ENCODE measurements at regions not wholly inside any gene's neighbourhood (a gene's known extent, or its start where the extent isn't known, plus 50 kb on each side); places are given as distances from the start of the nearest gene placed in this dataset.
A peak's percentile ranks its signal among the peaks of the same experiment; 100 is the strongest.

DNA sequence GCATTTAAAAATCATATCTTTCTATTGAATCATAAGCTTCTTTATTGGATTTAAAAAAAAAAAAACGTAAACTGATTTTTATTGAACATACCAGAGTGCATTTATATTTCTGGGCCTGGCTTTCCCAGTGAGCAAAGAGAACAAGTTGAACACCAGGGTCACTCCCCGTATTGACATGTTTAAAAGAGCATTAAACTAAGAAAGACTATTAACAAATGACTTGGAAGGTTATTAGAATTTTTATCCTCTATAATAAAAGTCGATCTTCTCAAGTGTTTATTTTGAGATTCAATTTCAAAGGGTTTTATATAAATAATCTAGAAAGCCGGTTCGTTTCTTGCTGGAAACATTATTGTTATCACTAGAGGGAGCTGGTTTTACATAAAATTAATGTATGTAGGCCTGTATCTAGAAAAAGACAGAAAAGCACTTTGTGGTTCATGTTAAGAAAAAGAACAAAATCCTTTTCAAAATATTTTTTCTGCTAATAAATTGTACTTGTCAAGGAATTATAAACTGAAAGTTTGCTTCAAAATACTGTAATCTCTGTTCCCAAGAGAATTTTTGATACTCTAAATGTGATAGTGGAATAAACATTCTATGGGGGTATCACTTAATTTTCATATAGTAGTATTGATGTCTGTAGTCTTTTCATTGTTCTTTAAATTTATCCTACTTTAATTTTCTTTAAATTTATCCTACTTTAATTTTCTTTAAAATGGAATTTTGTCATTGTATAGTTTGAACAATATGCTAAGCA is 321.8 kb upstream of the MME start:
- peak in 1 of 2 experiments; percentile 10 for DNase-seq

DNA sequence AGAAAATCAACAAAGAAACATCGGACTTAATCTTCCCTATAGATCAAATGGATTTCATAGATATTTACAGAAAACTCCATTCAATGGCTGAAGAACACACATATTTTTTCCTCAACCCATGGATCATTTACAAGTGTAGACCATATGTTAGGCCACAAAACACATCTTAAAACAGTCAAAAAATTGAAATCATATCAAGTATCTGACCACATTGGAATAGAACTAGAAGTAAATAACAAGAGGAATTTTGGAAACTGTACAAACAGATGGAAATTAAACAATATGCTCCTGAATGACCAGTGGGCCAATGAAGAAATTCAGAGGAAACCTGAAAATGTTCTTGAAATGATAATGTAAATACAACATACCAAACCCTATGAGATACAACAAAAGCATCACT is 323.1 kb upstream of the GPR149 start:
- no peak for DNase-seq

DNA sequence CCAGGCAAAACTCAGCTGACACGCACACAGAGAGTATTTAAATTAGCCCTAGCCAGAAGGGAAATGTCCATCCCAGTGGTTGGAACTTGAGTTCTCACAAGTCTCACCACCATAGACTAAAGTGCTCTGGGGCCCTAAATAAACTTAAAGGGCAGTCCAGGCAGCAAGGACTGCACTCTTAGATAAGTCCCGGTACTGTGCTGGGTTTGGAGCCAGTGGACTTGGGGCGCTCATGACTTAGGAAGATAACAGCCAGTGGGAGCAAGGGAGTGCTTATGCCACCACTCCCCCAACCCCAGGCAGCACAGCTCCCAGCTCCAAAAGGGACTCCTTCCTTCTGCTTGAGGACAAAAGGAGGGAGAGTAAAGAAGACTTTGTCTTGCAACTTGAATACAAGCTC is 319.5 kb upstream of the GPR149 start:
- DNase-seq: no peak

DNA sequence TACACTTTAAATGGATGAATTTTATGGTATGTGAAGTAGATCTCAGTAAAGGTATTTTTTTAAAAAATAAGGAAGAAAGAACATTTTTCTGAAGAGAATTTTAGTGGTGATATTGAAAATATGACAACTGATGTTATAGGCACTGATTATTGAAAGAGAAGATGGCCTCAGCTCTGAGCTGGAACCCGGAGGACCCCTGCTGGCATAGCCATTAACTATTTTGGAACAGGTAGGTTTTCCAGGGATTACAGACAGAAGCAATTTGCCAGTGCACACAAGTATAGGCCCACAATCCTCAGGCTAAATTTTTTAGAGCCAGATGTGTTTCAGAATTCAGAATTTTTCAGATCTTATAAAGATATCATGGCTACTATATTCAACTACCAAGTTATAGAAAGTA is 315.9 kb upstream of the GPR149 start:
- no peak for DNase-seq

DNA sequence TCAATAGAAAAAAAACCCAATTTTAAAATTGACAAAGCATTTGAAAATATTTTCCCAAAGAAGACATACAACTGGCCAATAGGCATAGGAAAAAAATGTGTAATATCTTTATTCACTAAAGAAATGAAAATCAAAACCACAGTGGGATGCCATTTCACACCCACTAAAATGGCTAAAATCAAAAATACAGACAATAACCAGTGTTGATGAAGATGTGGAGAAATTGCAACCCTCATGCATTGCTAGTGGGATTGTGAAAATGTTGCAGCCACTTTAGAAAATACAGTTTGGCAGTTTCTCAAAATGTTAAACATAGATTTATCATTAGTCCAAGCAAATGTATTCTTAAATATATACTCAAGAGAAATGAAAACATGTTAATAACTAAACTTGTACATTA is 315.1 kb upstream of the GPR149 start:
- DNase-seq: no peak

DNA sequence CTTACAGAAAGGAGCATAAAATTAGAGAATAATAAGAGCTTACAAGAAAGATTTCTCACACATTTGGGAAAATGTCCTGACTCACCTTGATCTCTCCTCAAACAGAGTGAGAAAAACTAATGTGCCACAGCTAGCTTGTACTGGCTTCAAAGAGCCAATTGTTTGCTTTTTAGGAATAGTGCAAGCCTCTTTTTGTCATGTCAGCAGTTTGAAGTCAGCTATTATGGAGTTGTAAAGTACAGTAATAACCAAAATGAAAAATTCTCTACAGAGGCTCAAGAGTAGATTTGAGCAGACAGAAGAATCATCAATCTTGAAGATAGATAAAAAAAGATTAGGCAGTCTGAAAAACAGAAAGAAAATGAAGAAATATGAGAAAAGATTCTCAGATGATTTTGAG is 313.4 kb upstream of the GPR149 start:
- DNase-seq: no peak

DNA sequence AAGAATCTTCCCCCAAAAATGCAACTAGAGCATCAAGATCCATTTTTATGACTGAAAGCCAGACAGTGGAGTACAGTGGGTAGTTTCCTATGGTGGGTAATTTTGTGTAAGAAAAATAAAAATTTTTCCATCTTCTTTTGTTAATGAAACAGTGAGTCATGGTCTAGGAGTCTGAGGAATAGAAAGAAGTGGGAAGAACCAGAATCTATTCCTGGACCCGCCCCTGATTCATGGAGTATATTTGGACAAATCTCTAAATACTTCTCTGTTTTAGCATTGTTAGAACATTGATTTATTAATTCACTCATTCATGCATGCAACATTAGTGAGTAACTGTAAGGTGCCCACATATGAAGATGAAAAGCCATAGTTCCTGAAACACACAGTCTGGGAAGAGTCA is 304.5 kb upstream of the GPR149 start:
- DNase-seq: no peak

DNA sequence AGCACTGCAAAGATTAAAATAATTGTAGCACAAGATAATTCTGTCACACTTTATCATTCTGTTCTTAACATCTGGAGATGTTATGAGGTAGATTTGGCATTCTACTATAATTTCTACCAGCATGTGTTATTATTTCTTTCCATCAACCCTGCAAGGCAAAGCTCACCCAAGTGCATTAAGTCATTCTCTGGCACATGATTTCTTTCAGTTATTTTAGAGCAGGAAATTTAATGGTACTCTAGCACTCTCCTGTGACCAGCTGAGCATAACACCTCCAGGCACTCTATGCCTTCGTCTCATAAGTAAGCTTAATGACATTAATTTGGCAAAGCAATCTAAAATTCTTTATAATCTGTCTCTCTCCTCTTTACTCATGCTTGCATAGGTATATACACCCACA is 300.2 kb upstream of the GPR149 start:
- no peak for DNase-seq

DNA sequence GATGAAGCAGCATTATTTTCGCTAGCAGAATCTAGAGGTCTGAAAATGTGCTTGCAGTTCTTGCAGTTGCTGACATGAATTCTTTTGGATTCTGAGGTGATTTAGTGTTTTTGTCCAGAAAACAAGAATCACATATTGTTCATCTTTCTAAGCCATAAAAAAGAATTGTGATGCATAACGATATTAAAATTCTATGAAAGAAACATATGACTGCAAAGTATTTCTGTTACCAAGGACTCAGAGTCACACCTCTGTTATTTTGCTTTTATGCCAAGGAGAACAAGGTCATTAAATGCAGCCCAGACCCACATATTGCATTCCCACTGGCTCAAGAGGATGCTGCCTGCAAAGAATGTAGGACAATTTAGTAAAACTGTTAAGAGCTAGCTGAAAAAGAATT is 299.8 kb upstream of the GPR149 start:
- DNase-seq: no peak

DNA sequence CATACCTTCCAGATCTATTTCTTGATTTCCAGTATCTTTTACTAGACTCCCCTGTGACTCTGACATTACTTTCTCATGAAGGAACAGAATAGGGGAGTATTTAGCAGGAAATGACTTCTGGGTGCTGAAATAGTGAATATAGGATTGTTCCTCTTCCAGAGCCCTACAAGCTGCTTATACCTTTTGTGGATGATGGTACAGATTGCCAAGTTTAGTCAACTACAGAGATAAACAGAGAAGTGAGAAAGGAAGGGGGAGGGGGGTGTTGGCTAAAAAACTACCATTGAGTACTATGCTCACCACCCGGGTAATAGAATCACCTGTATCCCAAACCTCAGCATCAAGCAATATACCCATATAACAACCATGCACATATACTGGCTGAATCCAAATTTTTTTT is 298.3 kb upstream of the GPR149 start:
- DNase-seq: no peak

DNA sequence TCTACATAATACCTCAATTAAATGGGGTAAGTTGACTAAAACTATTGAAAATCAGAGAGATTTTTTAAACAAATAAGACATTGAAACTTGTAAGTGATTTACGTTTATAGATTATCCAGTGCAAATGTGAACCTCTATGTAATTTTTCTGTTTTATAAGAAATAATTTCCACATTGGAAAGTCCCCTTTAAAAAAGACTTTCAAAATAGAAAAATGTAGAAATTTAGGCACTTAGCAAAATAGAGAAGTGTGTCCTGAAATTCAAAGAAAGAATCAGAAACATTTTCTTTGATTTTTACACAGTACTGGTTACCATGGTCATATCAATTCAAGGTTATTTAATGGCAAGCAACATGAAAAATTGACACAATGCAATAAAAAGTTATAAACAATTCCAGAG is 290.9 kb upstream of the GPR149 start:
- no peak for DNase-seq

DNA sequence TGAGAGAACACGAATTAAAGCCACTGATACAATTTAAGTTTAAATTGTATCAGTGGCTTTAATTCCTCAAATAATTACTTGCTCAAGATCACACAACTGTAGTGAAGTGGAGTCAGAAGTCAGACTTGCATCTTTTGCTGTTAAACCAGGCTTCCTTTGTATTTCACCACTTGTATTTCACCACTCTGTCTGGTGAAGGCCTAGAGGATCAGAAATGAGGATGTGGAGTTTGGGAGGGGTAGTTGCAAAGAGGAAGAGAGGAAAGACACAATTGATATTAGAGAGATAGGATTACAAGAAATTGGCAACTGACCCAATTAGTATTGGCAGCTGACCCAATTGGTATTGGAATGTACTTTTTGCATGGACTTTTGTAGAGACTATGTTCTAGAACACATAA is 288.1 kb upstream of the GPR149 start:
- DNase-seq: no peak

DNA sequence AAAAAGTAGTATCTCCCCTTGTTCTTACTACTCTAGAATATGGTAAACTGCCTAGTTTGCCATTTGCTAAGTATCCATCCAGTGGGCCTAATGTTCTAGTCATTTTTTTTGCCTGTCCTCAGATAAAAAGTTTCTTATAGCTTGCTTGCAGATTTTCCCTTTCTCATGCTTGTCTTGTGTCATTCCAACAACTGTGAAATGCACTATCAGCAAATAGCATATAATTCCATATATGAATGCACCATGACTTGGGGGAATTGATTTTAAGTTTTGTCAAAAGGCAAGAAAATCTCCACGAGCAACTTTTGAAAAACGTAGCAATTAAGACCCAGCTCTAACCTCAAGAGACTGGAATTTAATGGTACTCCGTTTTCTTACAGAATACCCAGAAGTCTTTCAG is 286.2 kb upstream of the GPR149 start:
- no peak for DNase-seq

DNA sequence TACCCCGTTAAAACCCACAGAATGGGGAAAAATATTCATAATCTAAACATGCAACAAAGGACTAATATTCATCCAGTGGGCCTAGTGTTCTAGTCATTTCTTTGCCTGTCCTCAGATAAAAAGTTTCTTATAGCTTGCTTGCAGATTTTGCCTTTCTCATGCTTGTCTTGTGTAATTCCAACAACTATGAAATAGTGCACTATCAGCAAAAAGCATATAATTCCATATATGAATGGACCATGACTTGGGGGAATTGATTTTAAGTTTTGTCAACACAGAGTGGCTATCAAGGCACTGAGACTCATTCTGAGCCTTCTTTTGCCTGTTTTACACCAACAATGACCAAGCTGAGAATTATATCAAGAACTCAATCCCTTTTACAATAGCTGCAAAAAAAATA is 278.6 kb upstream of the GPR149 start:
- no peak for DNase-seq

DNA sequence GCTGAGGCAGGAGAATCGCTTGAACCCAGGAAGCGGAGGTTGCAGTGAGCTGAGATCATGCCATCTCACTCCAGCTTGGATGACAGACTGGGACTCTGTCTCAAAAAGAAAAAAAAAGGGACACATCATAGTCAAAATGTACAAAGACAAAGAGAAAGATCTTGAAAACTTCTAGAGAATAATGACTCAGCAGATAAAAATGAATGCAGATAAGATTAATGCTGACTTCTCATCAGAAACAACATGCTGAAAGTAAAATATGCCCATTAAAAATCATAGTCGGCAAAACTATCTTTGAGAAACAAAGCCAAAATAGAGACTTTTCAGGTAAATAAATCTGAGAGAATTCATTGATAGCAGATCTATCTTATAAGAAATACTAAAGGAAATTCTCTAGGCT is 271.1 kb upstream of the GPR149 start:
- DNase-seq: no peak

DNA sequence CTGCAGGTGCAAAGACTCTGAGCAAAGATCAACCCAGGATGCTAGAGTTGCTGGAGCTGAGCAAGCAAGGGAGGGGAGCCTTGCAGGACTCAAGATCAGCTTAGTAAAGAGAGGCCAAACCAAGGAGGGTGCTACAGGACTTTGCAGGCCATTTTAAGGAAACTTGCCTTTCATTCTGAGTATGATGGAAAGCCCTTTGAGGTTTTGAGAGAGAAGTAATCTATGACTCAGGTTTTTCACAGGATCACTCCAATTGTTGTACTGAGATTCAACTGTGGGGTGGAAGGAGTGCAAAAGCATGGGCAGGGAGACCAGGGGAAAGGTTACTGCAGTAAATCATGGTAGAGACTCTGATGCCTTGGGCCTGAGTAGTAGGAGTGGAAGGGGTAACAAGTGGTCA is 260.4 kb upstream of the GPR149 start:
- no peak for DNase-seq

DNA sequence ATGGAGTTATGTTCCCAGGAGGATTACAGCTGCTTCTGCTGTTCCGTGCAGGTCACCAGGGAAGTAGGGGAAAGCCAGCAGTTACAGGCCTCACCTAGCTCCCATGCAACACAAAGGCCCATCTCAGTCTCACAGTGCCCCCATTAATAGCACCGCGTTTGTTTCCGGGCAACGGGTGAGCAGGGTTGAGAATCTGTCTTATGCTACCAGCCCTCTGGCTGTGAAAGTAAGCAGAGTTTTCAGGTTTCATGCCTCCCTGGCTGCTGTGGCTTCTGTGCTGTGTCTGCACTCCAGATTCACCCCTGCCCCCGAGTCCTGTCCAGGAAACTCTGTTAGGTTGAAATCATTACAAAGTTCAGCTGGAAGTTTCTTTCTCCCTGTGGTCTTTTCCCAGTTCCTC is 254.4 kb upstream of the GPR149 start:
- no peak for DNase-seq

DNA sequence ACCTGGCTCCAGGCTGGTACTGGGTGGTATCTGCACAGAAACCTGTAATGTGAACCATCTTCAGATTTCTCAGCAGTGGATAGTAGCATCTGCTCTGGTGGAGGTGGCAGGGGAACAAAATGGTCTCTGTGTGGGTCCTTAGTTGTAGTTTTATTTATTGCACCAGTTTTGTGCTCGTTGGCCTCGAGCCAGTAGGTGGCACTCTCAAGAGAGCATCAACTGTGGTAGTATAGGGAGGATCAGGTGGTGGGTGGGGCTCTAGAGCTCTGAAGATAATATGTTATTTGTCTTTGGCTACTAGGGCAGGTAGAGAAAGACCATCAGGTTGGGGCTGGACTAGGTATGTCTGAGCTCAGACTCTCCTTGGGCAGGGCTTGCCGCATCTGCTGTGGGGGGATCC is 254.0 kb upstream of the GPR149 start:
- DNase-seq: peak; percentile 0 to 2

DNA sequence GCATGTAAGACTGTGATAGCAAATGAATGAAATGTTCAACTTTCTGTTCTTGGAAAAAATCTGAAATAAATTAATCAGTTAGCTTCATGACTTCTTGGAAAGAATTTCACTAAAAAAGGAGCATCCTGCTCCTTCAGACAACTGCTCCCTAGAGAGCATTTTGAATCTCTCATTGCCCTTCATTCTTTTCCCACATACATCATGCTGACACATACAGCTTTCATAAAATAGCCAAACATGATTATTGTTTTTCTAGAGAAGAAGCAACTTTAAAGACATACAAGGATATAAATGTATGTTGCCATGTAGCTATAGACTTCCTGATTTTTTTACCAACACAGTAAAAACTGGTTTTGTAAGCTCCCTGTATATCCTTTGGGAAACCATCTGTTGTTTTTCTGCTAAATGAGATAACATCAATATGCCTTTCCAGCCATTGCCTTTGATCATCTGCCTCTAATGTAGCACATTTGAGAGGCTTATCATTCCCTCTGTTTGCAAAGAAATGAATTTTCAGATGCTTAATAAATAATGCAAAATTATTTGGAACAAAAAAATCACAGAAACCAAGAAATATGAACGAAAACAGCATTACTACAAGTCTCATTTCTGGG is 248.2 kb upstream of the GPR149 start:
- DNase-seq: no peak

DNA sequence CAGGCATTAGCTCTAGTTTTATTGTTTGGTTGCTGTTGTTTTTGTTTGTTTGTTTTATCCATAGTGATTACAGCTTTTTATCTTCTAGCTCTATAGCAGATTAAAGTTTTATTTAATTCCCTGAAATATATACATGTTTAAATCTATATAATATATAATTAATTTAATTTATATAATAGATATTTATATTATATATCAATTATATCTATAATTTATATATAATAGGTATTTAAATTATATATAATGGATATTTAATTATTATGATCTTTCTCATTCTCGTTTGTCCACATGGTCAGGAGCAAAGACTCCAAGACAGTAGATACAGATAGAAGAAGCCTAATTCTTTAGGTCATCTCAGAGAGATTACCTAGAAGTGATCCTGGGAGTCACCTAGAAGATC is 238.8 kb upstream of the GPR149 start:
- DNase-seq: no peak

DNA sequence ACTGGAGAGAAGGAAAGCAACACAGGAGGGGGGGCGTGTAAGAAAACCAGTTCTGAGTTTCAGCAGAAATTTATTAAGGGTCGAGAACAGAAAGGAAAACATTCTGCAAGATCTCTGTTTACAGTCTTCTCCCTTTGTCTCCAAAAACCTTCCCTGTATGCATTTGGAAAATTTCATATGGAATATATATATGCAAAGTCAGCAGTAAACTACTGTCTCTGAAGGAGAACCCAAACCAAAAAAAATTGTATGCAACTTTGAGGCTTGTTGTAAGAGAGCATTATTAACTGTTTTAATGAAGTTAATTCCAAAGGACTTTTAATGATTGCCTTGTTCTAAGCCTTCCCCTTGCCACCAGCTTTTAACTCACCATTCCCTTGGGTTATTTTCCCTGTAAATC is 238.2 kb upstream of the GPR149 start:
- DNase-seq: no peak

DNA sequence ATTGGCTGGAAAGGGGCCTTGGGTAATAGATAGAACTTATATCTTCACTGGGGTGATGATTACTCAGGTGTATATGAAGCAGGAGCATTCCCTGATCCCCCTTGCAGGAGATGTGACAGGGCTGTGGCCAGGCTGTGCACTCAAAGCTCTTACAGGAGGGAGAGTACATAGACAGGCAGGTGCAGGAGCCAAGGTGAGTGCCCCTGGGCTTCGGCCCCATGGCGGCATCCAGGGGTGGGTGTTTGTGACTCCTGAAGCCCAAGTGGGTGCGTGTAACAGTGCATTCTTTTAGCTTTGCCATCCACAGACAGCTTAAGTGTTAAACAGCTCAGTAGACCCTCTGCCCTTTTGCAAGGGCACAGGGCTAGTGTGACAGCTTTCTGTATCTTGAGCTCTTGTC is 236.6 kb upstream of the GPR149 start:
- no peak for DNase-seq

DNA sequence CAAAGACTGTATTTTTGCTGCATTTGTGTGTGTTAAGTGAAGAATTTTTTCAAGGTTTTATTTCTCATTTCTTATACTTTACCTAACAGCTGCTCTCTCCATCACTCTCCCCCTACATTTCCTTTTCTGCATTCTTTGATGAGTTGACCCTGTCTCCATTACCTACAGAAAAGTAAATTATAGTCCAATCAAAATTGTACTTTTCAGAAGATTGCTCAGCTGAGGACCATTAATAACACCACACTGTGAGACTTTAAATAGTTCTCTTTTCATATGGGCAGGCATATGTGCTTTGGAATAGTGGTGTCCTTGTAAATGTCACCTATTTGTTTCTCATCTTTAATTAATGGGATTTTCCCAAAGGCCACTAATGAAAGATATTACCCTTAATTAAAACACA is 234.7 kb upstream of the GPR149 start:
- no peak for DNase-seq

DNA sequence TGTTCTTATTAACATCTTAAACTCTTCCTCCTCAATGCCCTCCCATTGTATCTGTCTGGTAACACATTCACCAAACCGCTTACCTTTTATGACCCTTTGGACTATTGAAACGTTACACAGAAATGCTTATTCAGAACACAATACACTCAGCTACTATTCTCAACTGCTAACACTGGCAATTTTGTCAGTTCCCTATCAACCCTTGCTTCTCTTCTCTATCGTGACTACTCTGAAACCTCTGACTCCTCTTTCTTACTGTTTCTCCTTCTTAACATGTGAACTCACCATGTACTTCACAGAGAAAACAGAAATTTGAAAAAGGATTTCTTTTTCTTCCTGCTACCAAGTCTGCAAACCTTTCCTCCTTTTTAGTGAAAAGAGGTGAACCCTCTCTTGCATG is 232.9 kb upstream of the GPR149 start:
- no peak for DNase-seq

DNA sequence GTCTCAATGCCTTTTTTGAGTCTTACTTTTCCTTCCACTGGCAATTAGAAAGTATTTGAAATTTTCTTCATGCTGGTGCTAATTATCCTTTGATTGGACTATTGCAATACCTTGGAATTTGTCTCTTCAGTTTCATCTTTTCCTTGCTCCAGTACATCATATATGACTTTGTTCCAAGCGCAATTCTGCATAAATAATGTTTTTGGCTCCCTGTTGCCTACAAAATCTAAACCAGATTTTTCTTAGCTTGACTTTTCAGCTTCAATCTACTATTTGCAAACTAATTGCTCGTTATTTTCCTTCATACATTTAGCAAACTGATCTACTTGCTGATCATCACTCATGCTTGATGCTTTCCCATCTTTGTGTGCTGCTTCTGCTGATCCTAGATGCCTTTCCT is 230.8 kb upstream of the GPR149 start:
- DNase-seq: no peak
